ENCODE measurements at regions not wholly inside any gene's neighbourhood (a gene's known extent, or its start where the extent isn't known, plus 50 kb on each side); places are given as distances from the start of the nearest gene placed in this dataset.

GRCh38 chr15:69660658-69661405 lies 208.2 kb downstream of the RPLP1 start:
- H2AFZ ChIP-seq (ENCODE audit: low read length), result no peak overlapping the region
- H4K20me1 ChIP-seq (ENCODE audit: insufficient read depth, low read length, poor library complexity, severe bottlenecking), result no peaks in the 10 kb centered on the region
- H3K4me1 ChIP-seq (ENCODE audit: insufficient read depth, low read length, poor library complexity, severe bottlenecking), result peaks cover 17% of the 10 kb centered on the region
- no peaks in the 10 kb centered on the region for H3F3A ChIP-seq (ENCODE audit: low read depth)
- no peaks in the 10 kb centered on the region for H3K27me3 ChIP-seq (ENCODE audit: insufficient read depth, low read length, poor library complexity, severe bottlenecking)
- no peak overlapping the region for H3K4me3 ChIP-seq (ENCODE audit: low read length, poor library complexity, severe bottlenecking)
- no peaks in the 10 kb centered on the region for H3K79me2 ChIP-seq (ENCODE audit: insufficient read depth, low read length)
- H3K9ac ChIP-seq (ENCODE audit: low read depth, low read length, poor library complexity, severe bottlenecking), result no peak overlapping the region
- H3K9me3 ChIP-seq (ENCODE audit: insufficient read depth, low read depth, low read length), result no peaks in the 10 kb centered on the region
- no peak overlapping the region for H3K4me2 ChIP-seq (ENCODE audit: low read depth, low read length, poor library complexity, severe bottlenecking)
- H3K9me2 ChIP-seq (replicated peaks; ENCODE audit: low read depth, low read length), result no peaks in the 10 kb centered on the region
- TF ChIP-seq CTCF (conservative IDR thresholded peaks at IDR 0.05; ENCODE audit: low read length), result no peak
- TF ChIP-seq EZH2phosphoT487 (IDR thresholded peaks at IDR 0.05; ENCODE audit: borderline replicate concordance), result no peak
- H3K36me3 ChIP-seq (ENCODE audit: insufficient read depth, low read length), result no peaks in the 10 kb centered on the region

DNA sequence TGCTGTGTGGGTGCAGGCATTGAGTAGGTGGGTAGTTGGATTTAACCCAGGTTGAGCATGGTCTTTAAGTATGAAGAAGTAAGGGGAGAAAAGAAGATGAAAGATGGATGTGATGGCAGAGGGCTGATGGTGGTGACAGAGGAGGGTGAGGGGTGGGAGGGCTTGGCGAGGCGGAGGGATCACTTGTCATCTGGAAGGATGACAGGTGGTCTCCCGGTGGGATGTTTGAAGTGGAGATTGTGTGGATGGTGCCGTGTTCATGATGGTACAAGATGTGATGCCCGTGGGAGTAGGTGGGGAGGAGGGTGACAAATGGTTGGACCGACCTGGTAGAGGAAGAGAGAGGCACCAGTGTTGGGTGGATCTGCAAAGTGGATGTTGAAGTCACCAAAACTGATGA lies 208.8 kb downstream of the RPLP1 start:
- H3K27me3 ChIP-seq (ENCODE audit: insufficient read depth, low read length, poor library complexity, severe bottlenecking), result no peaks in the 10 kb centered on the region
- H3K79me2 ChIP-seq (ENCODE audit: insufficient read depth, low read length), result no peaks in the 10 kb centered on the region
- no peak overlapping the region for H3K4me3 ChIP-seq (ENCODE audit: low read length, poor library complexity, severe bottlenecking)
- TF ChIP-seq CTCF (conservative IDR thresholded peaks at IDR 0.05; ENCODE audit: low read length), result no peak
- TF ChIP-seq EZH2phosphoT487 (IDR thresholded peaks at IDR 0.05; ENCODE audit: borderline replicate concordance), result no peak
- H4K20me1 ChIP-seq (ENCODE audit: insufficient read depth, low read length, poor library complexity, severe bottlenecking), result no peaks in the 10 kb centered on the region
- no peak overlapping the region for H3K4me2 ChIP-seq (ENCODE audit: low read depth, low read length, poor library complexity, severe bottlenecking)
- no peaks in the 10 kb centered on the region for H3K36me3 ChIP-seq (ENCODE audit: insufficient read depth, low read length)
- no peak overlapping the region for H3K9ac ChIP-seq (ENCODE audit: low read depth, low read length, poor library complexity, severe bottlenecking)
- H2AFZ ChIP-seq (ENCODE audit: low read length), result no peak overlapping the region
- H3K9me3 ChIP-seq (ENCODE audit: insufficient read depth, low read depth, low read length), result no peaks in the 10 kb centered on the region
- no peaks in the 10 kb centered on the region for H3F3A ChIP-seq (ENCODE audit: low read depth)
- H3K9me2 ChIP-seq (replicated peaks; ENCODE audit: low read depth, low read length), result no peaks in the 10 kb centered on the region
- peaks cover 23% of the 10 kb centered on the region for H3K4me1 ChIP-seq (ENCODE audit: insufficient read depth, low read length, poor library complexity, severe bottlenecking)

- H3K27me3 ChIP-seq (ENCODE audit: insufficient read depth, low read length, poor library complexity, severe bottlenecking), result no peaks in the 10 kb centered on the region
- H3F3A ChIP-seq (ENCODE audit: low read depth), result no peaks in the 10 kb centered on the region
- peaks cover 29% of the 10 kb centered on the region for H3K4me1 ChIP-seq (ENCODE audit: insufficient read depth, low read length, poor library complexity, severe bottlenecking)
- no peaks in the 10 kb centered on the region for H4K20me1 ChIP-seq (ENCODE audit: insufficient read depth, low read length, poor library complexity, severe bottlenecking)
- H3K4me2 ChIP-seq (ENCODE audit: low read depth, low read length, poor library complexity, severe bottlenecking), result no peak overlapping the region
- no peaks in the 10 kb centered on the region for H3K9me3 ChIP-seq (ENCODE audit: insufficient read depth, low read depth, low read length)
- TF ChIP-seq CTCF (conservative IDR thresholded peaks at IDR 0.05; ENCODE audit: low read length) (no peak), EZH2phosphoT487 (IDR thresholded peaks at IDR 0.05; ENCODE audit: borderline replicate concordance) (no peak)
- no peak overlapping the region for H3K9ac ChIP-seq (ENCODE audit: low read depth, low read length, poor library complexity, severe bottlenecking)
- no peaks in the 10 kb centered on the region for H3K36me3 ChIP-seq (ENCODE audit: insufficient read depth, low read length)
- H3K79me2 ChIP-seq (ENCODE audit: insufficient read depth, low read length), result no peaks in the 10 kb centered on the region
- H2AFZ ChIP-seq (ENCODE audit: low read length), result no peak overlapping the region
- no peak overlapping the region for H3K4me3 ChIP-seq (ENCODE audit: low read length, poor library complexity, severe bottlenecking)
- H3K9me2 ChIP-seq (replicated peaks; ENCODE audit: low read depth, low read length), result no peaks in the 10 kb centered on the region
These were observed 209.4 kb downstream of the RPLP1 start for GRCh38 chr15:69661871-69662644.

Data from Loucy (cell line).